K562 (cell line): ENCODE measurements at regions not wholly inside any gene's neighbourhood (a gene's known extent, or its start where the extent isn't known, plus 50 kb on each side); places are given as distances from the start of the nearest gene placed in this dataset.

Experiments
- ATAC-seq: fragments of 200-7000 bp; cut with Tn5 transposase; 3 replicates; pipeline ENCODE4 v1.9.1; 2020; ENCODE audit warnings: moderate library complexity
- BruUV-seq: library from RNA; stranded (reverse); fragments of 400-500 nt; replicated peaks from 2 replicates; lab custom pipeline; 2021; lab: Mats Ljungman, UMichigan
- CTCF ChIA-PET: fragments of 300-600 bp; formaldehyde crosslinking; extraction: SDS; loops from one replicate; lab custom pipeline; 2021; ENCODE audit warnings: low intra/inter-chr PET ratio; lab: Yijun Ruan, JAX
- POLR2A ChIA-PET: fragments of 300-600, 350-650 bp; sonication (Branson Sonifier 250); formaldehyde crosslinking; extraction: SDS; loops from one replicate; lab custom pipeline; 2021; ENCODE audit warnings: antibody characterized with exemption, inconsistent platforms; lab: Yijun Ruan, JAX
- DNase-seq, 4 experiments: peaks; one replicate each; pipeline versions ENCODE4 v3.0.0 to v3.0.0-alpha.2; 2011 to 2018; ENCODE audit warnings: low spot score in 3 of 4, mixed read lengths in 3 of 4; ENCODE audit errors: extremely low read depth in 1 of 4
- FAIRE-seq: peaks from 2 replicates; lab custom pipeline; 2011; peaks lifted over from hg19 to GRCh38; lab: Jason Lieb, UNC
- H2AFZ ChIP-seq: 2 replicates; pipeline ENCODE4 v1.6.0; 2011; ENCODE audit warnings: low read depth, low read length, control low read depth, inconsistent platforms
- H3K27ac ChIP-seq: fragments of 200-600 bp; 3 replicates; pipeline ENCODE4 v1.8.0; 2011; ENCODE audit warnings: low read depth, mild to moderate bottlenecking, control low read depth, inconsistent platforms, low read length, moderate library complexity, mixed read lengths; ENCODE audit errors: extremely low read depth
- H3K27me3 ChIP-seq, 2 experiments: fragments of 300-600 bp in 1 of 2; 2 replicates in 1 of 2; 3 replicates in 1 of 2; pipeline versions ENCODE4 v1.6.0 to v1.8.0; 2011; ENCODE audit warnings: inconsistent platforms in 2 of 2, low read length in 2 of 2, mild to moderate bottlenecking in 1 of 2, mixed read lengths in 1 of 2, moderate library complexity in 1 of 2; ENCODE audit not compliant: control insufficient read depth in 2 of 2, insufficient read depth in 2 of 2
- H3K36me3 ChIP-seq: fragments of 300-600 bp; 3 replicates; pipeline ENCODE4 v1.8.0; 2011; ENCODE audit warnings: mild to moderate bottlenecking, low read length, inconsistent platforms; ENCODE audit not compliant: control insufficient read depth, insufficient read depth
- H3K4me1 ChIP-seq, 2 experiments: fragments of 200-600 bp in 1 of 2; replicated peaks in 1 of 2; 2 replicates in 1 of 2; 3 replicates in 1 of 2; pipeline versions ENCODE4 v1.5.1 to v1.8.0; 2011; ENCODE audit warnings: inconsistent platforms in 2 of 2, low read length in 2 of 2, mild to moderate bottlenecking in 1 of 2, mixed read lengths in 1 of 2, moderate library complexity in 1 of 2; ENCODE audit not compliant: control insufficient read depth in 2 of 2, insufficient read depth in 2 of 2
- H3K4me2 ChIP-seq: 2 replicates; pipeline ENCODE4 v1.6.1; 2011; ENCODE audit warnings: low read length, control low read depth, inconsistent platforms, mixed read lengths; ENCODE audit not compliant: insufficient read depth
- H3K4me3 ChIP-seq: fragments of 200-600 bp; sonication (generic), shearing (Covaris generic); 2 replicates; pipeline ENCODE4 v1.5.1; 2016; ENCODE audit warnings: control low read depth, inconsistent platforms
- H3K79me2 ChIP-seq: fragments of 200-600 bp; 3 replicates; pipeline ENCODE4 v1.8.0; 2011; ENCODE audit warnings: low read length, inconsistent platforms; ENCODE audit not compliant: control insufficient read depth, insufficient read depth
- H3K9ac ChIP-seq, 2 experiments: 2 replicates each; pipeline versions ENCODE4 v1.6.0 to v1.6.1; 2011; ENCODE audit warnings: low read depth in 2 of 2, low read length in 2 of 2, control low read depth in 1 of 2, inconsistent platforms in 1 of 2, mild to moderate bottlenecking in 1 of 2, mixed read lengths in 1 of 2; ENCODE audit not compliant: insufficient read depth in 1 of 2
- H3K9me1 ChIP-seq: one replicate; pipeline ENCODE4 v1.6.0; 2011; ENCODE audit warnings: inconsistent platforms, mild to moderate bottlenecking, low read length, moderate library complexity; ENCODE audit not compliant: control insufficient read depth, insufficient read depth
- H3K9me3 ChIP-seq: replicated peaks from 2 replicates; pipeline ENCODE4 v1.5.1; 2011; ENCODE audit warnings: low read depth, low read length, inconsistent platforms; ENCODE audit not compliant: control insufficient read depth, insufficient read depth
- H4K20me1 ChIP-seq: replicated peaks from 2 replicates; pipeline ENCODE4 v1.6.1; 2011; ENCODE audit warnings: low read length, inconsistent platforms, mixed read lengths; ENCODE audit not compliant: control insufficient read depth, insufficient read depth
- DMBX1 ChIP-seq: fragments of 250-450 bp; sonication (Bioruptor Pico); IDR thresholded peaks from 2 replicates; pipeline ENCODE4 v1.8.0; 2022; ENCODE audit warnings: inconsistent platforms, mild to moderate bottlenecking, moderate library complexity, borderline replicate concordance
- GATAD2B ChIP-seq: fragments of 450-650 bp; IDR thresholded peaks from 2 replicates; pipeline ENCODE4 v1.6.1; 2017; ENCODE audit warnings: mild to moderate bottlenecking, borderline replicate concordance
- HMGXB4 ChIP-seq: sonication (generic); formaldehyde crosslinking; IDR thresholded peaks from 2 replicates; pipeline ENCODE4 v1.8.1; 2023; ENCODE audit warnings: mild to moderate bottlenecking, missing genetic modification reagents
- KDM4B ChIP-seq, 2 experiments: fragments of 450-650 bp in 1 of 2; sonication (generic) in 1 of 2; IDR thresholded peaks; 2 replicates each; pipeline ENCODE4 v1.6.1; 2016 to 2017; ENCODE audit warnings: borderline replicate concordance in 2 of 2, antibody characterized with exemption in 1 of 2, low read depth in 1 of 2, mild to moderate bottlenecking in 1 of 2
- KHSRP ChIP-seq: fragments of 450-650 bp; IDR thresholded peaks from 2 replicates; pipeline ENCODE4 v1.6.1; 2017
- MEF2D ChIP-seq: conservative IDR thresholded peaks from 2 replicates; pipeline ENCODE4 v1.6.1; 2016; ENCODE audit warnings: low read depth, missing genetic modification characterization, missing compliant biosample characterization
- NELFE ChIP-seq: IDR thresholded peaks from 2 replicates; pipeline ENCODE4 v1.6.1; 2011; ENCODE audit warnings: mild to moderate bottlenecking; ENCODE audit not compliant: insufficient read depth, insufficient read length
- NFIC ChIP-seq: fragments of 450-650 bp; IDR thresholded peaks from 2 replicates; pipeline ENCODE4 v1.6.1; 2017; ENCODE audit warnings: mild to moderate bottlenecking, inconsistent platforms
- PRPF4 ChIP-seq: fragments of 200-400 bp; formaldehyde crosslinking; IDR thresholded peaks from one replicate; pipeline ENCODE4 v1.6.1; 2017; ENCODE audit warnings: low read length, low read depth, mild to moderate bottlenecking; ENCODE audit not compliant: insufficient read depth, poor library complexity, severe bottlenecking
- SREBF2 ChIP-seq: sonication (generic); formaldehyde crosslinking; IDR thresholded peaks from 2 replicates; pipeline ENCODE4 v1.4.0; 2020; ENCODE audit warnings: mild to moderate bottlenecking, missing genetic modification reagents
- ZNF707 ChIP-seq: fragments of 250-450 bp; sonication (Bioruptor Pico); conservative IDR thresholded peaks from 2 replicates; pipeline ENCODE4 v1.8.0; 2022; ENCODE audit warnings: inconsistent platforms, mild to moderate bottlenecking, moderate library complexity
- WGBS: fragments of 100-300 bp; shearing (Covaris generic); methylation state at CpG from one replicate; pipeline ENCODE4 v1.1.6; 2016; ENCODE audit warnings: low coverage, mixed read lengths; ENCODE audit not compliant: insufficient coverage; ENCODE audit errors: missing lambda C conversion rate; 5-methylcytosine and 5-hydroxymethylcytosine counted together
- in situ Hi-C: fragments of 300-500 bp; cut with MboI; formaldehyde crosslinking; loops from 4 replicates; pipeline ENCODE4 v1.15.0; 2018; ENCODE audit warnings: inconsistent platforms, mixed read lengths
- intact Hi-C: fragments of 100-400 bp; cut with micrococcal nuclease; formaldehyde crosslinking; loops from 2 replicates; pipeline ENCODE4 v1.14.2; 2022

DNA sequence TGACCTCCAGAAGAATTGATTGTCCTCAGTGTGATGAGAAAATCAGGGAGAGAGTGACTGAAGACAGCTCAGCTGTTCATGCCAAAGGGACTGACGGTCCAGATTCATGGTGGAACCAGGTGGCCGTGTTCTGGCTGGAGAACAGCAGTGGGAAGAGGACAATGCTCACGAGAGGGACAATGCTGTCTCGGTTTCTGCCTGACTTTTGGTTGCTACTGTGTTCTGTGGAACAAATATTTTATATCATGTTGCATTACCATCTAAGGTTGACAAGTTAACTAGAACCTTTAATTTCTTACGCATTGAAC, 58.0 kb upstream of the ULK4 start:
- DNase-seq: no peak
- H3K4me1 ChIP-seq: peaks cover 19 to 29% of the 10 kb centered on the region in 2 experiments
- no peak overlapping the region for H2AFZ ChIP-seq
- in situ Hi-C loops (no loop called here), intact Hi-C loops (no loop called here)
- ATAC-seq: no peak
- no peak overlapping the region for H3K9ac ChIP-seq
- WGBS: 80% methylated on average over 5 of the region's 5 CpGs
- H3K4me2 ChIP-seq: no peak overlapping the region
- H3K27ac ChIP-seq: no peak overlapping the region
- ChIA-PET POLR2A (interaction anchor here (0.6 to 1.2 kb wide), 3 partner anchors 10 to 1101 kb away, joined by 3 to 5 read pairs (median 3); no protein-coding TSS in a partner anchor), CTCF (no interaction called here)
- no peaks in the 10 kb centered on the region; the same call in 2 of the 3 replicates for H3K36me3 ChIP-seq
- H4K20me1 ChIP-seq: peaks cover 28% of the 10 kb centered on the region; the same call in 1 of the 2 replicates
- no peaks in the 10 kb centered on the region for H3K9me1 ChIP-seq
- peaks cover 85% of the 10 kb centered on the region for H3K79me2 ChIP-seq
- no peaks in the 10 kb centered on the region for H3K9me3 ChIP-seq
- no peaks in the 10 kb centered on the region for H3K27me3 ChIP-seq
- BruUV-seq: no TSS peak
- H3K4me3 ChIP-seq: no peak overlapping the region
- FAIRE-seq: no peak
- TF ChIP-seq ZNF707 (CRISPR knock-in tag): no peak
- no peak for TF ChIP-seq NELFE
- TF ChIP-seq HMGXB4: no peak
- no peak for TF ChIP-seq NFIC
- TF ChIP-seq DMBX1 (CRISPR knock-in tag): no peak
- TF ChIP-seq MEF2D: no peak
- TF ChIP-seq PRPF4: no peak
- no peak for TF ChIP-seq KDM4B (IDR thresholded peaks at IDR 0.05; ENCODE audit: borderline replicate concordance in 2 of 2, low read depth in 1 of 2)
- no peak for TF ChIP-seq KHSRP
- TF ChIP-seq SREBF2 (CRISPR knock-in tag): no peak
- TF ChIP-seq GATAD2B: no peak
